Cardiac muscle cell (in vitro differentiated cells and primary cell): ENCODE measurements at regions not wholly inside any gene's neighbourhood (a gene's known extent, or its start where the extent isn't known, plus 50 kb on each side); places are given as distances from the start of the nearest gene placed in this dataset.

Experiments
- DNase-seq, 2 donors: peaks; one replicate each; pipeline versions ENCODE4 v3.0.0 to v3.0.0-alpha.2; 2010 to 2017; ENCODE audit warnings: low read depth in 1 of 2, low spot score in 1 of 2
- H3K27ac ChIP-seq: fragments of 200-600 bp; sonication (generic); 2 replicates; pipeline ENCODE4 v1.5.1; 2016
- H3K27me3 ChIP-seq: fragments of 200-600 bp; sonication (generic); 2 replicates; pipeline ENCODE4 v1.6.0; 2016; ENCODE audit warnings: control low read depth
- H3K36me3 ChIP-seq: fragments of 200-600 bp; sonication (generic); 2 replicates; pipeline ENCODE4 v1.5.1; 2016; ENCODE audit warnings: control low read depth
- H3K4me1 ChIP-seq: fragments of 200-600 bp; sonication (generic); 2 replicates; pipeline ENCODE4 v1.8.1; 2017; ENCODE audit warnings: low read depth, mild to moderate bottlenecking, mixed run types
- H3K4me3 ChIP-seq: fragments of 200-600 bp; sonication (generic); 2 replicates; pipeline ENCODE4 v1.5.1; 2016; ENCODE audit warnings: mild to moderate bottlenecking
- H3K9me3 ChIP-seq: fragments of 200-600 bp; sonication (generic); 2 replicates; pipeline ENCODE4 v1.5.1; 2017; ENCODE audit warnings: low read depth, mild to moderate bottlenecking, control low read depth
- CTCF ChIP-seq: IDR thresholded peaks from 2 replicates; pipeline ENCODE4 v1.5.1; 2012; ENCODE audit warnings: low read depth, mild to moderate bottlenecking, low read length

GRCh38 chr4:123495530-123495929 is 98.9 kb downstream of the SPRY1 start:
- TF ChIP-seq CTCF = no peak
- no peaks in the 10 kb centered on the region for H3K9me3 ChIP-seq
- no peaks in the 10 kb centered on the region for H3K27me3 ChIP-seq
- H3K36me3 ChIP-seq = no peaks in the 10 kb centered on the region
- H3K4me1 ChIP-seq = no peaks in the 10 kb centered on the region
- peak in 1 of 2 donors; percentile 27 for DNase-seq
- no peak overlapping the region for H3K4me3 ChIP-seq
- no peak overlapping the region for H3K27ac ChIP-seq

GRCh38 chr4:123496421-123496820 is 99.8 kb downstream of the SPRY1 start:
- no peak for TF ChIP-seq CTCF
- Histone ChIP-seq H3K27ac (no peak overlapping the region), H3K36me3 (no peaks in the 10 kb centered on the region), H3K4me1 (no peaks in the 10 kb centered on the region), H3K27me3 (no peaks in the 10 kb centered on the region), H3K9me3 (no peaks in the 10 kb centered on the region), H3K4me3 (no peak overlapping the region)
- DNase-seq = no peak

GRCh38 chr4:123497340-123497739 is 100.7 kb downstream of the SPRY1 start:
- no peak for TF ChIP-seq CTCF
- H3K9me3 ChIP-seq = no peaks in the 10 kb centered on the region

GRCh38 chr4:123501733-123502132 is 105.1 kb downstream of the SPRY1 start:
- no peaks in the 10 kb centered on the region for H3K27me3 ChIP-seq
- H3K4me1 ChIP-seq = no peaks in the 10 kb centered on the region
- no peak overlapping the region for H3K4me3 ChIP-seq
- no peak for TF ChIP-seq CTCF
- H3K36me3 ChIP-seq = no peaks in the 10 kb centered on the region
- H3K9me3 ChIP-seq = no peaks in the 10 kb centered on the region
- no peak overlapping the region for H3K27ac ChIP-seq
- DNase-seq = no peak

More at GRCh38 chr4:123497340-123497739, 100.7 kb downstream of the SPRY1 start:
- no peak for DNase-seq
- Histone ChIP-seq H3K27me3 (no peaks in the 10 kb centered on the region), H3K4me1 (no peaks in the 10 kb centered on the region), H3K4me3 (no peak overlapping the region), H3K27ac (no peak overlapping the region), H3K36me3 (no peaks in the 10 kb centered on the region)

- Histone ChIP-seq H3K9me3 (no peaks in the 10 kb centered on the region), H3K4me1 (no peaks in the 10 kb centered on the region), H3K36me3 (no peaks in the 10 kb centered on the region), H3K27me3 (no peaks in the 10 kb centered on the region), H3K4me3 (no peak overlapping the region), H3K27ac (no peak overlapping the region)
- DNase-seq = no peak
- TF ChIP-seq CTCF = no peak
Measured at GRCh38 chr4:123503698-123504363, 107.2 kb downstream of the SPRY1 start.
